ENCODE measurements at regions not wholly inside any gene's neighbourhood (a gene's known extent, or its start where the extent isn't known, plus 50 kb on each side); places are given as distances from the start of the nearest gene placed in this dataset.

GRCh38 chr3:95272781-95273180 lies 1209.9 kb downstream of the NSUN3 start:
- no peak for TF ChIP-seq POLR2A (IDR thresholded peaks at IDR 0.05; ENCODE audit: low read depth)
- no peak for TF ChIP-seq CTCF (IDR thresholded peaks at IDR 0.05)
- TF ChIP-seq EP300 (IDR thresholded peaks at IDR 0.05) = no peak
